ENCODE measurements at regions not wholly inside any gene's neighbourhood (a gene's known extent, or its start where the extent isn't known, plus 50 kb on each side); places are given as distances from the start of the nearest gene placed in this dataset.

DNA sequence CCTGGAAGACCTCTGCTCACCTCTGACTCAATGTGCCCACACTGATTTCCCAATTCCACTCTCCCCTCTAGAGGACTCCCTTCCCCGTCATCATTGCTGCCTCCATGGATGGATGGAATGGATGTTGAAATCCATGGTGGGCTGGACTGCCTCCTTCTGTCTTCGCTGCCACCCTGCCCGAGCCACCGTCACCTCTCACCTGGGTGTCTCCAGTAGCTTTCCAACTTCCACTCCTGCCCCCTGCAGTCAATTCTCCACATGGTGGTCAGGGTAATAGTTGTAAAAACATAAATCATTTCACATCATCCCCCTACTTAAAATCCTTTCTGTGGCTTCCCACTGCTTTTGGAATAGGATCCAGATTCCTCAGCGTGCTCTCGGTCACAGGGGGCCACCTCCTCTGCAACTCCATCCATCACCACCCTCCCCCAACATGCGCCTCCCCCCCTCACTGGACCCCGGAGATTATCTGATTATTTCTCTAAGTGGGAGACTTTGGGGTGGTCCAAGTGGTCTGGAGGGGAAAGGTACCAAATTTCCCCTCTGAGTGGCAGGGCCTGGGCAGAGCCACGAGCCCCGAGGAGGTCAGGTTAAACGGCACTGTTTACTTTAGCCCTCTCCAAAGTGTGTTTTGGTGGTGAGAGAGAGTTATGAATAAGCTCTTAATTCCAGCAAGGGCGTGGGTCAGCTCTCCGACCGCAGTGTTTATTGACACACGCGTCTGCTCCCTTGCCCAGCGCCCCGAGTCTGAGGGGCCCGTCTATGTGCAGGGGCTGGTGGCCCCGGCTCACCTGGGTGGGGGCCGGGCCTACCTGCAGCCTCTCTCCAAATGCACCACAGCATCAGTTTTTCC, 313.7 kb downstream of the MN1 start:
- no peak for FAIRE-seq
- DNase-seq (ENCODE audit: low spot score in 2 of 2), result no peak

DNA sequence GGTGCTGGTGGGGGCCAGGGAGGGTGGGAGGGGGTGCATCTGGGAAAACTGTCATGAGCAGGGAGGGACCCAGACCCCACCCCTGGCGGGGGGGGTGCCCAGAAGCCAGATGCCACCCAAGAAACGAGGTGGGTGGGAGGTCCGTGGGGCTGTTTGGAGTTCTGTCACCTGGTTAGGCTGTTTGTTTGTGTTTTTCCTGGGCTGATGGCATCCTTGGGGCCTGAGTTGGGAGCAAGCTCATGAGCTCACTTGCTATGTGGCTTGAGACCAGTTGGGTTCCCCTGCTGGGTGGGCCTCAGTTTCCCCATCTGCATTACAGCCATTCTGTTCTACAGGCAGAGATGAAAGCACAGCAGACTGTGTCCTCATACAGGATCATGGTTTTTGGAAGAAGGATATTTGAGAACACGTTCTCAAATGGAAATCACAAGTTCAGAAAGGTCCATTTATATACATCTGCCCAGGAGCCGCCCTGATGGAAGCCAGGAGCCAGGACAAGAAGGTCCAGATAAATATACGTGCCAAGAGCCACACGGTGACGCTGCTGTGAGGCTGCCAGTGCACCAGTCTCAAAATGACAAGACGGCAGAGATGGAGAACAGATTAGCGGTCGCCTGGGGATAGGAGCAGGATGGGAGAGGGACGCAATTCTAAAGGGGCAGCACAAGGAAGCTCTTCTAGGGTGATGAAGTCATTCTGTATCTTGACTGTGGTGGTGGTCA, 312.9 kb downstream of the MN1 start:
- DNase-seq (ENCODE audit: low spot score in 2 of 2) (no peak), FAIRE-seq (no peak)

GRCh38 chr22:27489178-27489675, 312.3 kb downstream of the MN1 start:
- no peak for DNase-seq (ENCODE audit: low spot score in 2 of 2)
- no peak for FAIRE-seq

GRCh38 chr22:27490080-27490479, 311.5 kb downstream of the MN1 start:
- DNase-seq (ENCODE audit: low spot score in 2 of 2) (no peak), FAIRE-seq (no peak)

DNA sequence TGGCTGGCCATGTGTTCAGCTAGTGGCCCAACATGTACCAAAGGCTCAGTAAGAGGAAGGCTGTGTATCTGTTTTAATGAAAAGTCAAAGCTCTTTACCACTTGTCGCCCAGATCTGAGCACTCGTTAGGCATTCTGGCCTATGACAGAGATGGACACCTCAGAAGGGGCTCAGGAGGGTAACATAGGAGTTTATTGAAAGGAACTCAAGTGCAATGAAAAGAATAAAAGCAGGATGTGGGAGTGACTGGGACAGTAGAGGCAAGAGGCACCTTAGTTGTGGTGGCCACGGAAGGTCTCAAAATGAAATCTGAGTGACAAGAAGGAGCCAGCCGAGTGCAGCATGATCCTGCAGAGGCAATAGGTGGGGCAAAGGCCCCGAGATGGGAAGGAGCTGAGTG, 309.7 kb downstream of the MN1 start:
- no peak for DNase-seq (ENCODE audit: low spot score in 2 of 2)
- no peak for FAIRE-seq

- DNase-seq (ENCODE audit: low spot score in 2 of 2), result no peak
- FAIRE-seq, result no peak
These were observed 308.9 kb downstream of the MN1 start for GRCh38 chr22:27492566-27493201.

- FAIRE-seq, result no peak
These were observed 307.8 kb downstream of the MN1 start for GRCh38 chr22:27493796-27494195.

GRCh38 chr22:27494785-27495184, 306.8 kb downstream of the MN1 start:
- FAIRE-seq (no peak), DNase-seq (ENCODE audit: low spot score in 2 of 2) (no peak)

More at GRCh38 chr22:27493796-27494195, 307.8 kb downstream of the MN1 start:
- no peak for DNase-seq (ENCODE audit: low spot score in 2 of 2)

DNA sequence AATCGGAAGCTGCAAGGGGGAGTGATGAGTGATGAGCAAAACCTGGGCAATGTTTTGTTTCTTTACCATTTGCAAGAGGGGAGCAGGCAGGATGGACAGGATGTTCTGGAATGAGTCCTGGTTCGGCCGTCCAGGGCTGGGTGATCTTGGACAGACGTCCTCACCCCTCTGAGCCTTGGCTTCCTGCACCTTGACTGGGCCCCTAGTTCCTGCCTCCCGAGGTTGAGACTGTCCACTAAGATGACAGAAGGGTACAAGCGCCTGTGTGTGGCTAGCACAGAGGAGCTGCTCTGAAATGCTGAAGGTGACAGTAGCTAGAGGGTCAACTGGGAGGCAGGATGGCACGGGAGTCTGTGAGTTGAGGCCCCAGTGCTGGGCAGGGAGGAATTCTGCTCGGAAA, 306.2 kb downstream of the MN1 start:
- FAIRE-seq (no peak), DNase-seq (ENCODE audit: low spot score in 2 of 2) (no peak)

DNA sequence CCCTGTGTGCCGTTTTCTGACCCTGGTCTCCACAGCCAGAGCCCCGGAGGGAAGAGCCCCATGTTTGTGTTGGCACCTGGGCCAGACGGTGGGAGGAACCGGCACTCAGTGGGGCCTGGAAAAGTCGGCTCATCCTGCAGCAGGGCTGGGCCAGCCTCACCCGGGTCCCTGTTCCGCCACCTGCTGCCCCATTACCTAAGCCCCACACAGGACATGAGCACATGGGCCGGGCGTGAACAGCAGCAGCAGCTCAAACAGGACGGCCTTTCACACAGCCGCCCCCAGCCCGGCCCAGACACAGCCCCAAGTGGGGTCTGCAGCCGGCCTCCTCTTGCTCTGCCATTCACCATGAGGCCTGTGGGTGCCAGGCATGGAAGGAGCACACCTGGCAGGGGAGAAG, 302.4 kb downstream of the MN1 start:
- FAIRE-seq, result no peak
- DNase-seq (ENCODE audit: low spot score in 2 of 2), result no peak

- FAIRE-seq, result no peak
- DNase-seq (ENCODE audit: low spot score in 2 of 2), result no peak
These were observed 300.2 kb downstream of the MN1 start for GRCh38 chr22:27501191-27501936.

- FAIRE-seq, result no peak
- DNase-seq (ENCODE audit: low spot score in 2 of 2), result no peak
These were observed 299.2 kb downstream of the MN1 start for GRCh38 chr22:27502327-27502726.

GRCh38 chr22:27504360-27505253, 296.9 kb downstream of the MN1 start:
- DNase-seq (ENCODE audit: low spot score in 2 of 2) (no peak), FAIRE-seq (no peak)

- DNase-seq (ENCODE audit: low spot score in 2 of 2), result no peak
- no peak for FAIRE-seq
These were observed 294.4 kb downstream of the MN1 start for GRCh38 chr22:27507111-27507611.

DNA sequence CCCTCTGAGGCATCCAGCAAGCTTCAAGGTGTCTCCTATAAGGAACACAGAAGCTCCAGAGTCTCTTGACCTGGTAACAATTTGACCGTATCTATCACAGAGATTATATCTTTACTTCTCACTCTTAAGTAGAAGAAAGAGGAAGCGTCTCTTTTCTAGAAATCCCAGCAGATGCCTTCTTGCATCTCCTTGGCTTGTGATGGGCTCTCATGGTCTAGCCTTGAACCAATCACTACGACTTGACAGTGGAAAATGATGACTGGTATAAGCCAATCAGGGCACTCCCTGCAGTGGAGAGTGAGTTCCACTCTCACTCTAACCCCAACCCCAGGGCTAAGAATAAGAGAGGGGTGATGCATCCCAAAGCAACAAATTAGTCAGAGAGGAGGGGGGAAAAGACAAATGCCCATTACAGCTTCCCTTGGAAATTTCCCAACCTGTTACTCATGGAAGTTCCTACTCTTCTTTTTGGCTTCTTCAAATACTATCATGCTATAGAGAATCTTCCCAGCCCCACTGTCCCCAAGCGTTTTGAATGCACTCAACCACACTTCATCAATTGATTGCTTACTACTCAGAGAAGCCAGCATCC, 293.5 kb downstream of the MN1 start:
- no peak for DNase-seq (ENCODE audit: low spot score in 2 of 2)
- FAIRE-seq, result no peak

- FAIRE-seq (no peak), DNase-seq (ENCODE audit: low spot score in 2 of 2) (no peak)
These were observed 292.2 kb downstream of the MN1 start for GRCh38 chr22:27509132-27509920.

- no peak for FAIRE-seq
- no peak for DNase-seq (ENCODE audit: low spot score in 2 of 2)
These were observed 291.5 kb downstream of the MN1 start for GRCh38 chr22:27510024-27510423.

GRCh38 chr22:27512283-27512761, 289.2 kb downstream of the MN1 start:
- DNase-seq (ENCODE audit: low spot score in 2 of 2) (no peak), FAIRE-seq (no peak)

All from frontal cortex (tissue), 3 donors.